NCI-H1694 treated with DMSO at 0.1 percent for 48 hours (cell line): ENCODE measurements at regions not wholly inside any gene's neighbourhood (a gene's known extent, or its start where the extent isn't known, plus 50 kb on each side); places are given as distances from the start of the nearest gene placed in this dataset.

Source experiments
- DNase-seq: peaks from one replicate; lab custom pipeline; 2025; lab: John Stamatoyannopoulos, UW

GRCh38 chr14:95466506-95466905, 49.9 kb downstream of the SYNE3 start:
- no peak for DNase-seq

DNA sequence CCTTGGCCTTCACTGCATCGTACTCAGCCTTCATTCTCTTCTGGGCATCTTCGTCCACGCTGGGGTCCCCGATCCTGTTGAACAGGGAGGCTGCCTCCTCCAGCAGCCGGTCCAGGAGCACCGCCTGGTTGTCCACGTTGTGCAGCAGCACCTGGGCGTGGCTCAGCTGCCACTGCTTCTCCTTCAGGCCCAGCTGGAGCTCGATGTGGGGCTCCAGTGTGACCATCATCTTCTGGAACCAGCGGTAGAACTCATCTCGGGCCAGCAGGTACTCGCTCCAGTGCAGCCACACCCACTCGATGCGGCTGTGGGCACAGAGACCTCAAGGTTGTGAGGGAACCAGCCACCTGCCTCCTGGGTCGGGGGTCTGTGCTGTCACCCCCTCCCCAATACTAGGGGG, 50.5 kb downstream of the SYNE3 start:
- no peak for DNase-seq

DNA sequence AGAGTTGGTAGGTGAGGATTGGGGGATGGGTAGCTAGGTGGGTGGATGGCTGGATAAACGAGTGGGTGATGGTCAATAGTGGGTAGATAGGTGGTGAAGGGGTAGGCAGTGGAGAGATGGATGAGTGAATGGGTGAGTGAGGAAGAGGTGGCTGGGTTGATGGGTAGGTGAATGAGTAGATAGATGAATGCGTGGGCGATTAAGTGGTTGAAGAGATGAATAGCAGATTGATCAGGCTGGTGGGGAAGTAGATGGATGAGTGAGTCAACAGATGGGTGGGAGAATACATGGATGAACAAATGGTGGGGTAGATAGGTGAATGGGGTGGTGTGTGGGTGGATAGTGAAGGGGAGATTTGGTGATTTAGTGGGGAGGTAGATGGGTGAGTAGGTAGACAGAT, 51.1 kb downstream of the SYNE3 start:
- DNase-seq, result no peak

DNA sequence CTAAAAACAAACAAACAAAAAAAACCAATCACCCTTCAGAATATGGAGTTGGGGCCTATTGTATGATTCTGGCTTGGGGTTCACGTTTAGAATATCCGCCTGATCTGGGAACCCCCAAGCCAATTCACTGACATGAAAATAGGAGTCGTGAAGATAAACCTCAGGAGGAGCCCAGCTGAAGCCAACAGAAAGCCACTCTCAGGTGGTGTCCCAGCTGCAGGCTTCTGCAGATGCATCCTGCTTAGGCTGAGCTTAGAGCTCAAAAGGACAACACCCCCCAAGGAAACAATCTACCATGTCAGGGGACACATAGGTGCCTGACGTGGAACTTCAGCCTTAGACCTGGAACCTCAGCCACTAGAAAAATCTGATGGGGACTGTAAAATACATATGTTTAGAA, 51.9 kb downstream of the SYNE3 start:
- DNase-seq, result no peak

GRCh38 chr14:95464103-95464502, 52.3 kb downstream of the SYNE3 start:
- no peak for DNase-seq

GRCh38 chr14:95463171-95463901, 53.1 kb downstream of the SYNE3 start:
- DNase-seq, result peak; percentile 37

DNA sequence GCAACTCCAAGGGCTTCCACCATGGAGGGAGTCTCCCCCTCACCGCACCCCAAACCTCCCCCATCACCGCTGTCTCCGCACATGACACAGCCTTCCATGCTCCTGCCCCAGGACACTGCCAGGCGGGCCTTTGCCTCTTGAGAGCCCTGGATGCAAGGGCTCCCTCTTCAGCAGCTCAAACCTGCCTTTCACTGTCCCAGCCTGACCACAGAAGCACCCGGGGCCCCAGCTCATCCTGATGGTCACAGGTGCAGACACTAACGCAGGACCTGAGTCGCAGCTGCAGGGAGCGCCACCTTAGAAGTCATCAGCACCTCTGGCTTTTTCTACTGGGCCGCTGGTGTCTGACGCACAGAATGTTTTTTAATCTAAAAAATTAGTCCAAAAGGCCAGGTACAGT, 54.0 kb downstream of the SYNE3 start:
- no peak for DNase-seq

GRCh38 chr14:95460647-95461478, 55.6 kb downstream of the SYNE3 start:
- peak; percentile 99 for DNase-seq

- no peak for DNase-seq
These were observed 57.5 kb downstream of the SYNE3 start for GRCh38 chr14:95458906-95459305.

- no peak for DNase-seq
These were observed 58.0 kb downstream of the SYNE3 start for GRCh38 chr14:95458459-95458858.

DNA sequence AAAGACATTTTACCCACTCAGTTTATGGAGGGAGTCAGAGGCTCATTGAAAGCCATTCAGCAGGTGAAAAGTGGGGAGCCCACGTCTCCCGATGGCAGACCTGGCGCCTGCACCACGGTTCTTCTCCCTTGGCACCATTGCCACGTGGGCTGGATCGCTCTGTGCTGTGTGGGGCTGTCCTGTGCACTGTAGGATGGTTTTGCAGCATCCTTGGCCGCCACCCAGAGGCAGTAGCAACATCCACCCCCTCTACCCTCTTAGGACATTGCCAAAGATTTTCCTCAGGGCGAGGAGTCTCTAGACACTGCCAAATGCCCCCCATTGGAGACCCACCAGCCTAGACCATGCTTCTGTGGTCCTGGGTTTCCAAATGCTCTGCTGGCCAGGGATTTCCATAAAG, 60.2 kb downstream of the SYNE3 start:
- DNase-seq, result no peak

DNA sequence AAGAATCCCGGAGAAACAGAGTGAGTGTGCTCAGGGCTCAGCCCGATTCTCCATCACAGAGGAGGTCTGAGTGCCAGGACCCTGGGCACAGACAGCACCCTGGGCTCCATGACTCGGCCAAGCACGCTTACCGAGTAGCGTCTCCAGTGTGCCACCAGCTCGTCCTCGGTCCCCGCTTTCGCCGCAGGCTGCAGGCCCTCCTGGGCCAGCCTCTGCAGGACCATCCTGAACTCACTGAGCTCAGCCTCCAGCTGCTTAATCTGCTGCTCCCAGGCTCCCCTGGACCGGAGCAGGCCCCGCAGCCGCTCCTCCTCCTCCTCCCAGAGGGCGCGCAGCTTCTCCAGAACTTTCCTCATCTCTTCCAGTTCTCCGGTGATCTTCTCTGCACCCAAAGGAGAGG, 61.2 kb downstream of the SYNE3 start:
- no peak for DNase-seq

DNA sequence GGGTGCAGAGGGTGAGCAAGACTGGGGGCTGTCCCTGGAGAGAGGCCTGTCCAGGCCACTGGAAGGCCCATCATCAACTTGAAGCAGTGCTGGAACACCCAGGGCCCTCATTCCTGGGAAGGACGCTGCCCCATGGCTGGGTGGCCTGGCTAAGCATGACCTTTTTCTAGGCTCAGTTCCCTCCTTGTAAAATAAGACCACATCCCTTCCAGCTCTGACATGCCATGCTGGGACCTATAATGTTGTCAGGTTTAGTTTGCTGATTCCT, 62.8 kb downstream of the SYNE3 start:
- no peak for DNase-seq

GRCh38 chr14:95452893-95453712, 63.3 kb downstream of the SYNE3 start:
- no peak for DNase-seq

DNA sequence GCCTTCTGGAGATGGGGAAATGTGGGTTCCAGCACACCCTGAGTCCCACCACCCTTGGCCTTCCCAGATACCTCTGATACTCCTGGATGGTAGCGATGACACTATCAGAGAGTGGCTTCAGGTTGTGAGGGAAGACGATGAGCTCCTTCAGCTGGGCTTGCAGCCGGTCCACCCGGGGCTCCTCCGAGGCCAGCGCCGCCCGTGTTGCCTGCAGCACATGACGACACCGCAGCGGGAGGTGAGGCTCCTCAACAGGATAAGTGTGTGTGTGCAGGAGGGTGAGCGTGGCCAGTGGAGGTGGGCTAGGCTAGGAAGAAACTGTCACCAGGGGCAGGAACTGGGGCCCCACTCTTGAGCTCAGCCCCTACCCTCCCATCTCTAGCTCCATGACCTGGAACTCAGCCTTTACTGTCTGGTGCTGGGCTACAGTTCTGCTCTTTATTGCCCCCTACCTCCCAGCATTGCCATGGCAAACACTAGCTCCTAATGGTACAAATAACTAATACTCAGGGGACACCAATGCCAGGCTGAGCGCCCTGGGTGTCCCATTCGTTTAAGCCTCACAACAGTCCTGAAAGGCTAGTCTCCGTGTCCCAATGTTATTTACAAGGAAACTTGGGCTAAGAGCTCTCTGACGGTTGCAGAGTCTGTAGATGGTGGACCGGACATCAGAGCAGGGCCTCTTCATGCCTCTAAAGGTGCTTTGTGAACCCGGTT, 64.1 kb downstream of the SYNE3 start:
- DNase-seq, result peak; percentile 55

- no peak for DNase-seq
These were observed 67.3 kb downstream of the SYNE3 start for GRCh38 chr14:95449131-95449530.

GRCh38 chr14:95446470-95446869, 70.0 kb downstream of the SYNE3 start:
- no peak for DNase-seq

GRCh38 chr14:95445676-95446075, 70.8 kb downstream of the SYNE3 start:
- DNase-seq, result no peak

DNA sequence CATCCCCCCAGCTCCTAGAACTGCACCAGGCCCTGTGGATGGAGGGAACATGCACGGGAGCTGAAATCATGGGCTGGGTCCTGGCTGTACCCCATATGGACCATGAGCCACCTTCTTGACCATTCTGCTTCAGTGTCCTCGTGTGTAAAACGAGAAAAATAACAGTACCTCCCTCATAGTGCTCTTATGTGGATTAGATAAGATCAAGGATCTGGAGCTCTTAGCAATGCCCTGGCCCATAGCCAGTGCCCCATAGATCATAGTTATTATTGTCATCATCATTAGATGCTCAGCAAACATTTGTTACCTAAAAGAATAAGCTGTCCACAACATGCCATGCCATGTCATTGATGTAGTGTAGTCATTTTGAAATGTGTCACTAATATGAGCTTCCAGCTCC, 71.3 kb downstream of the SYNE3 start:
- no peak for DNase-seq

GRCh38 chr14:95444132-95445129, 72.0 kb downstream of the SYNE3 start:
- DNase-seq, result no peak

DNA sequence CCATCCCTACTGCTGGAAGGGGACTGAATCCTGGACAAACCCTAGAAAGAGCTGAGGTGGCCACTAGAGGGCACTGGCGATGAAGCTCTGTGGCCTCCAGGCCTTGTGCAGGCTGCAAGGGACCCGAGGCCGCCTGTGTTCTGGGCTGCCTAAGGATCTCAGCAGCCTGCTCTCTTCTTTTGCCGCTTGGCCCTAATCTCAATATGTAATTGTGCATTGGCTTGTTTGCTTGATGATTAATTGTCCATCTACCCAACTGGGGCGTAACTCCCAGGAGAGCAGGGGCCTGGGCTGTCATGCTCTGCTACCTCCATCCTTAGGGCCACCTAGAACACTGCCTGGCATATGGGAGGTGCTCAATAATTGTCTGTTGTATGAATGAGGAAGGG, 73.8 kb downstream of the SYNE3 start:
- DNase-seq, result peak; percentile 94
